ENCODE measurements at regions not wholly inside any gene's neighbourhood (a gene's known extent, or its start where the extent isn't known, plus 50 kb on each side); places are given as distances from the start of the nearest gene placed in this dataset.

DNA sequence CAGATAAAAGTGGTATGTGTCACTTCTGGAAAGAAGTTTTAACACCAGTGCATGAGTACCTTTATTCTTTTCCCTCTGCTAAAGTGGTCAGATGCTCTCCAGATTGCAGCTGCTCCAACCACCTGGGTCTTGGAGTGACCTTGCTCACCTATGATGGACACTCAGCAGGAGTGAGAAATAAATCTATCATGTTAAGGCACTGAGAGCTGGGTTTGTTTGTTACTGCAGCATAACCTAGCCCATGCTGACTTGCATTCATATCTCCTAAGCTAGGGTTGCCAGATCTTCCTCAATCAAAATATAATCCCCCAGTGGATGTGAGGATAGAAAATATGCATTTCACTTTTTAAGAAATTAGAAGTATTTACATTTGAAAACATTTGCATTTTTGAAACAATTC lies 295.9 kb downstream of the AGTPBP1 start:
- TF ChIP-seq, protein P1, sequence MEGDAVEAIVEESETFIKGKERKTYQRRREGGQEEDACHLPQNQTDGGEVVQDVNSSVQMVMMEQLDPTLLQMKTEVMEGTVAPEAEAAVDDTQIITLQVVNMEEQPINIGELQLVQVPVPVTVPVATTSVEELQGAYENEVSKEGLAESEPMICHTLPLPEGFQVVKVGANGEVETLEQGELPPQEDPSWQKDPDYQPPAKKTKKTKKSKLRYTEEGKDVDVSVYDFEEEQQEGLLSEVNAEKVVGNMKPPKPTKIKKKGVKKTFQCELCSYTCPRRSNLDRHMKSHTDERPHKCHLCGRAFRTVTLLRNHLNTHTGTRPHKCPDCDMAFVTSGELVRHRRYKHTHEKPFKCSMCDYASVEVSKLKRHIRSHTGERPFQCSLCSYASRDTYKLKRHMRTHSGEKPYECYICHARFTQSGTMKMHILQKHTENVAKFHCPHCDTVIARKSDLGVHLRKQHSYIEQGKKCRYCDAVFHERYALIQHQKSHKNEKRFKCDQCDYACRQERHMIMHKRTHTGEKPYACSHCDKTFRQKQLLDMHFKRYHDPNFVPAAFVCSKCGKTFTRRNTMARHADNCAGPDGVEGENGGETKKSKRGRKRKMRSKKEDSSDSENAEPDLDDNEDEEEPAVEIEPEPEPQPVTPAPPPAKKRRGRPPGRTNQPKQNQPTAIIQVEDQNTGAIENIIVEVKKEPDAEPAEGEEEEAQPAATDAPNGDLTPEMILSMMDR (IDR thresholded peaks at IDR 0.05), result no peak
- TF ChIP-seq EZH2 (IDR thresholded peaks at IDR 0.05; ENCODE audit: borderline replicate concordance, insufficient read depth, low read depth, low read length, poor library complexity, severe bottlenecking), result no peak

Data from B cell (primary cell).